Gastrocnemius medialis (tissue), 4 donors: ENCODE measurements at regions not wholly inside any gene's neighbourhood (a gene's known extent, or its start where the extent isn't known, plus 50 kb on each side); places are given as distances from the start of the nearest gene placed in this dataset.

Source experiments
- ATAC-seq, 2 donors: fragments of 150-250 bp; one replicate each; pipeline ENCODE4 v1.9.1; 2016
- DNase-seq, 2 donors: peaks; one replicate each; pipeline ENCODE4 v3.0.0-alpha.2; 2019
- H3K27ac ChIP-seq, 4 donors: fragments of 200-600 bp; sonication (generic); 1 replicate in 1 of 4; 2 replicates in 3 of 4; pipeline ENCODE4 v1.5.1; 2016 to 2018; ENCODE audit warnings: mild to moderate bottlenecking in 2 of 4, moderate library complexity in 1 of 4
- H3K27me3 ChIP-seq, 3 donors: fragments of 200-600 bp; sonication (generic) in 2 of 3; 1 replicate in 1 of 3; 2 replicates in 2 of 3; pipeline versions ENCODE4 v1.5.1 to v1.6.0; 2016 to 2019; ENCODE audit warnings: mild to moderate bottlenecking in 1 of 3, moderate library complexity in 1 of 3
- H3K36me3 ChIP-seq, 2 donors: fragments of 200-600 bp; sonication (generic) in 1 of 2; one replicate each; pipeline ENCODE4 v1.5.1; 2017 to 2018
- H3K4me1 ChIP-seq, 2 donors: fragments of 200-600 bp; sonication (generic) in 1 of 2; one replicate each; pipeline ENCODE4 v1.5.1; 2016 to 2017; ENCODE audit warnings: mild to moderate bottlenecking in 2 of 2
- H3K4me3 ChIP-seq, 4 donors: fragments of 200-600 bp; sonication (generic) in 3 of 4; 1 replicate in 1 of 4; 2 replicates in 3 of 4; pipeline ENCODE4 v1.5.1; 2016 to 2019; ENCODE audit warnings: mild to moderate bottlenecking in 2 of 4
- H3K9me3 ChIP-seq, 3 donors: fragments of 200-600 bp; sonication (generic) in 2 of 3; 1 replicate in 1 of 3; 2 replicates in 2 of 3; pipeline ENCODE4 v1.5.1; 2016 to 2019
- POLR2A ChIP-seq, 2 donors: fragments of 450-650 bp; IDR thresholded peaks; one replicate each; pipeline ENCODE4 v1.6.1; 2017; ENCODE audit warnings: antibody characterized with exemption in 2 of 2, mild to moderate bottlenecking in 2 of 2, moderate library complexity in 2 of 2
- in situ Hi-C, 4 donors: fragments of 200-750 bp; cut with MboI; loops; one replicate each; pipeline versions ENCODE4 v1.15.0 to v1.8.0; 2017; ENCODE audit warnings: low sequenced_read_pairs in 4 of 4
- intact Hi-C: fragments of 100-400 bp; cut with DNase I; formaldehyde crosslinking; loops from one replicate; pipeline ENCODE4 v1.15.1; 2023; ENCODE audit warnings: low total_unique reads
- TF ChIP-seq, protein P1 (sequence below), 5 experiments: fragments of 450-650 bp in 3 of 5; fragments of 200-600 bp in 2 of 5; sonication (generic) in 2 of 5; IDR thresholded peaks in 4 of 5; conservative IDR thresholded peaks in 1 of 5; 1 replicate in 4 of 5; 2 replicates in 1 of 5; pipeline ENCODE4 v1.5.1; 2016 to 2019; ENCODE audit warnings: antibody characterized with exemption in 5 of 5, mild to moderate bottlenecking in 3 of 5, moderate library complexity in 3 of 5

DNA sequence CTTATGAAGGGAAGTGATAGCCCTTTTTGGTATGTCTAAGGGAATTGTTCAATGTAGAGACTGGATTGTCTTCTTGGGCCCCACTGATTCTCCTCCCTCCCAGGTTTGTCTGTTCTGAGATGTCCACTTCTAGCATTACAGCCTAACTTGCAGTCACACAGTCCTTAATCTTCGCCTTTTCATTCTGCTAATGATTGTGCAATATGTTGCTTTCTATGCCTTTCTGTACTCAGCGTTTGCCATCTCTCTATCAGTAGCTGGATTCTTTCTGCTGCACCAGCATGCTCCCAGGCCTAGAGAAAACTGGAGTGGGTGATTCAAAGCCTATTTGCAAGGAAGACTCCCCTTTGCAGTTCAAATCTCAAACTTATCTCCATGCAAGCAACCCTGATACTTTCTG is 307.5 kb upstream of the DACH1 start:
- in situ Hi-C loops = no loop called here

DNA sequence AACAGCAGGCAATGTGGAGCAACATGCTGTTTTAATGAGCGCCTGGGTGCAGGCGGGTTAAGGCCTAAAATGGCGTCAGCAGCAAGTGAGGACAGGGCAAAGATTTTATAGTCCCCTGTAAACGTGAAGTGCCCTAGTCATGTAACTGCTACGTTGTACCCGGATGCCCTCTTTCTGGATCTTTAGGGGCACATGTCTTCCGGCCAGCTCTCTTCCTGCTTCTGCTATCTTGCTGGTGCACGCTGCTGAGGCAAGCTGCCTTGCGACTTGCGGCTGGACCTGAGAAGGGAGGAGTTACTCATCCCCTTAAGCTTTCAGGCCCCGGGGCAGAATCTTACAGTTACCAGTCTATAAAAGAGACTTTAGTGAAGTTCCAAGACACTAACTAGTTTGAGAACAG is 303.6 kb upstream of the DACH1 start:
- intact Hi-C loops (no loop called here), in situ Hi-C loops (no loop called here)
- Histone ChIP-seq H3K9me3 (no peaks in the 10 kb centered on the region), H3K36me3 (no peaks in the 10 kb centered on the region), H3K4me1 (no peaks in the 10 kb centered on the region), H3K27me3 (no peaks in the 10 kb centered on the region), H3K27ac (no peak overlapping the region), H3K4me3 (no peak overlapping the region)
- ATAC-seq = no peak
- DNase-seq = no peak
- TF ChIP-seq, protein P1, sequence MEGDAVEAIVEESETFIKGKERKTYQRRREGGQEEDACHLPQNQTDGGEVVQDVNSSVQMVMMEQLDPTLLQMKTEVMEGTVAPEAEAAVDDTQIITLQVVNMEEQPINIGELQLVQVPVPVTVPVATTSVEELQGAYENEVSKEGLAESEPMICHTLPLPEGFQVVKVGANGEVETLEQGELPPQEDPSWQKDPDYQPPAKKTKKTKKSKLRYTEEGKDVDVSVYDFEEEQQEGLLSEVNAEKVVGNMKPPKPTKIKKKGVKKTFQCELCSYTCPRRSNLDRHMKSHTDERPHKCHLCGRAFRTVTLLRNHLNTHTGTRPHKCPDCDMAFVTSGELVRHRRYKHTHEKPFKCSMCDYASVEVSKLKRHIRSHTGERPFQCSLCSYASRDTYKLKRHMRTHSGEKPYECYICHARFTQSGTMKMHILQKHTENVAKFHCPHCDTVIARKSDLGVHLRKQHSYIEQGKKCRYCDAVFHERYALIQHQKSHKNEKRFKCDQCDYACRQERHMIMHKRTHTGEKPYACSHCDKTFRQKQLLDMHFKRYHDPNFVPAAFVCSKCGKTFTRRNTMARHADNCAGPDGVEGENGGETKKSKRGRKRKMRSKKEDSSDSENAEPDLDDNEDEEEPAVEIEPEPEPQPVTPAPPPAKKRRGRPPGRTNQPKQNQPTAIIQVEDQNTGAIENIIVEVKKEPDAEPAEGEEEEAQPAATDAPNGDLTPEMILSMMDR (IDR thresholded peaks at IDR 0.05 in 4 of 5, conservative IDR thresholded peaks at IDR 0.05 in 1 of 5) = no peak
- no peak for TF ChIP-seq POLR2A (IDR thresholded peaks at IDR 0.05)

More for the DNA sequence above, 307.5 kb upstream of the DACH1 start:
- intact Hi-C loops = no loop called here
- H3K27ac ChIP-seq = no peak overlapping the region
- H3K9me3 ChIP-seq = no peaks in the 10 kb centered on the region
- H3K27me3 ChIP-seq = no peaks in the 10 kb centered on the region
- no peak for DNase-seq
- ATAC-seq = no peak
- H3K4me1 ChIP-seq = no peaks in the 10 kb centered on the region
- no peak overlapping the region for H3K4me3 ChIP-seq
- TF ChIP-seq, protein P1 (IDR thresholded peaks at IDR 0.05 in 4 of 5, conservative IDR thresholded peaks at IDR 0.05 in 1 of 5) = no peak
- no peak for TF ChIP-seq POLR2A (IDR thresholded peaks at IDR 0.05)
- H3K36me3 ChIP-seq = no peaks in the 10 kb centered on the region

DNA sequence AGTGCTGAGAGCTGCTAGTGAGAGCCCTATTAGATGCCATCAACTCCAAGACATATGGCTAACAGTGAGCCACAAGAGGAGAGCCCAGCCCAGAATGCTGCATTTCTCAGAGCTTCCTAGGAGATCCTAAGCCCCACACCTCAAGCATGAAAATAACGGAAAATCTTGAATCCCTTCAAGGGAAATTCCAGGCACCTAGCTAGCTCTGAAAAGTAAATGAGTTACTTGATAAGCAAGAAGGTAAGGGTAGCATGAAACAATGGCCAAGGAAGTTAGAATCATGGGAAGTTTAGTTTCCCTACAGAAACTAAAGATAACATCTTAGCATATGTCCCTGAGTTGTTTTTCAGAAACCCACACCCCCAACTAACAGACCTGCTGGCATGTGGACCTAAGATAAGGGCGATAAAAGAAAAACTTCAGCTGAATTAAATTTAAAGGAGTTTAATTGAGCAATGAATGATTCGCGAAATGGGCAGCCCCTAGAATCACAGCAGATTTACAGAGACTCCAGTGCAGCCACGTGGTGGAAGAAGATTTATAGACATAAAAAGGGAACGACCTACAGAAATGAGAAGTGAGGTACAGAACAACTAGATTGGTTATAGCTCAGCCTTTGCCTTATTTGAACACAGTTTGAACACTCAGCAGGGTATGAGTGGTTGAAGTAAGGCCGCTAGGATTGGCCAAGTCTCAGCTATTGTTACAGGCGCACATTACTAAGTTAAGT is 301.3 kb upstream of the DACH1 start:
- no peak for ATAC-seq

DNA sequence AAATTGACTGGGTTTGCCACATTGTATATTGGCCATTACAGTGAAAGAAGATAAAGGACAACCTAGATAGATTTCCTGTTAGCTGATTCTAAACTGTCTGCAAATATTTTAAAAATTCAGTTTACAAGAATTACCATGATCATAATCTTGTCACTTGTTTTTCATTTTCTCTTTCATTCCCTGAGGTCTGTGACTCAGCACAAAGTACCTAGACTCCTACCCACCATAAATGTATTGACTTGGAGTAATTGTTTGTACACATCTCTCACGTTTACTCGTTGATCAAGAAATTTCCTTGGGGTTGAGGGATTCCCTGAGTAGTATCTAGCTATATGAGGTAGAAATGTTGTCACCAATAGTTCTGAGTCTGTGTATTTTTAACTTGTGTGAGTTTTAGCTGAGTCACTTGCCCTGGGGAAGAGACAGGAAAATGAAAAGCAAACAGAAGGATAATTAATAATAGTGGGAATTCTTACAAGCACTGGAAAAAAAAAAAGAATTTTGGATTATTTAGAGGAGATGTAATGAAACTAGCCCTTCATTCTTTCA is 299.2 kb upstream of the DACH1 start:
- TF ChIP-seq, protein P1 (IDR thresholded peaks at IDR 0.05 in 4 of 5, conservative IDR thresholded peaks at IDR 0.05 in 1 of 5) = no peak
- TF ChIP-seq POLR2A (IDR thresholded peaks at IDR 0.05) = no peak
- ATAC-seq (no peak), DNase-seq (no peak)
- in situ Hi-C loops (no loop called here), intact Hi-C loops (no loop called here)
- H3K4me3 ChIP-seq = no peak overlapping the region
- H3K27ac ChIP-seq = no peak overlapping the region
- H3K9me3 ChIP-seq = no peaks in the 10 kb centered on the region
- H3K4me1 ChIP-seq = no peaks in the 10 kb centered on the region
- no peaks in the 10 kb centered on the region for H3K36me3 ChIP-seq
- no peaks in the 10 kb centered on the region for H3K27me3 ChIP-seq

More for the DNA sequence above, 301.3 kb upstream of the DACH1 start:
- Histone ChIP-seq H3K36me3 (no peaks in the 10 kb centered on the region), H3K4me3 (no peak overlapping the region), H3K9me3 (no peaks in the 10 kb centered on the region), H3K4me1 (no peaks in the 10 kb centered on the region), H3K27me3 (no peaks in the 10 kb centered on the region), H3K27ac (no peak overlapping the region)
- TF ChIP-seq POLR2A (IDR thresholded peaks at IDR 0.05) = no peak
- TF ChIP-seq, protein P1 (IDR thresholded peaks at IDR 0.05 in 4 of 5, conservative IDR thresholded peaks at IDR 0.05 in 1 of 5) = no peak
- intact Hi-C loops = no loop called here
- in situ Hi-C loops = no loop called here
- no peak for DNase-seq
